KMS-11 (cell line): ENCODE measurements at regions not wholly inside any gene's neighbourhood (a gene's known extent, or its start where the extent isn't known, plus 50 kb on each side); places are given as distances from the start of the nearest gene placed in this dataset.

Source experiments
- H2AFZ ChIP-seq: fragments of 200-600 bp; sonication (generic); 2 replicates; pipeline ENCODE4 v1.6.1; 2016; ENCODE audit warnings: antibody characterized with exemption, mixed run types, low read depth
- H3K27ac ChIP-seq: fragments of 200-600 bp; sonication (generic); 2 replicates; pipeline ENCODE4 v1.6.1; 2016; ENCODE audit warnings: mild to moderate bottlenecking, mixed run types
- H3K27me3 ChIP-seq: fragments of 200-600 bp; sonication (generic); 2 replicates; pipeline ENCODE4 v1.6.1; 2017; ENCODE audit warnings: mild to moderate bottlenecking, low read depth, mixed run types, moderate library complexity; ENCODE audit not compliant: insufficient read depth
- H3K36me3 ChIP-seq: fragments of 200-600 bp; sonication (generic); 2 replicates; pipeline ENCODE4 v1.6.1; 2017; ENCODE audit warnings: mild to moderate bottlenecking, mixed run types; ENCODE audit not compliant: insufficient read depth
- H3K4me1 ChIP-seq: fragments of 200-600 bp; sonication (generic); 2 replicates; pipeline ENCODE4 v1.6.1; 2016; ENCODE audit warnings: mild to moderate bottlenecking, low read depth, mixed run types; ENCODE audit not compliant: poor library complexity, severe bottlenecking
- H3K4me2 ChIP-seq: fragments of 200-600 bp; sonication (generic); 2 replicates; pipeline ENCODE4 v1.7.0; 2016; ENCODE audit warnings: mild to moderate bottlenecking, mixed run types
- H3K4me3 ChIP-seq: fragments of 200-600 bp; sonication (generic); IDR thresholded peaks from 2 replicates; pipeline ENCODE4 v1.6.1; 2017; ENCODE audit warnings: low read depth, low read length, mixed read lengths; ENCODE audit not compliant: insufficient read depth
- H3K79me2 ChIP-seq: fragments of 200-600 bp; sonication (generic); 2 replicates; pipeline ENCODE4 v1.6.1; 2016; ENCODE audit warnings: low read depth, mixed run types; ENCODE audit not compliant: insufficient read depth
- H3K9ac ChIP-seq: fragments of 200-600 bp; sonication (generic); 2 replicates; pipeline ENCODE4 v1.6.1; 2016; ENCODE audit warnings: mild to moderate bottlenecking, mixed run types
- H4K20me1 ChIP-seq: fragments of 200-600 bp; sonication (generic); 2 replicates; pipeline ENCODE4 v1.6.1; 2016; ENCODE audit warnings: mild to moderate bottlenecking, mixed run types; ENCODE audit not compliant: insufficient read depth
- TF ChIP-seq, protein P1 (sequence below): fragments of 200-600 bp; sonication (generic); conservative IDR thresholded peaks from 2 replicates; pipeline ENCODE4 v1.6.1; 2017; ENCODE audit warnings: low read depth, mild to moderate bottlenecking, antibody characterized with exemption, low read length, moderate library complexity, mixed read lengths

DNA sequence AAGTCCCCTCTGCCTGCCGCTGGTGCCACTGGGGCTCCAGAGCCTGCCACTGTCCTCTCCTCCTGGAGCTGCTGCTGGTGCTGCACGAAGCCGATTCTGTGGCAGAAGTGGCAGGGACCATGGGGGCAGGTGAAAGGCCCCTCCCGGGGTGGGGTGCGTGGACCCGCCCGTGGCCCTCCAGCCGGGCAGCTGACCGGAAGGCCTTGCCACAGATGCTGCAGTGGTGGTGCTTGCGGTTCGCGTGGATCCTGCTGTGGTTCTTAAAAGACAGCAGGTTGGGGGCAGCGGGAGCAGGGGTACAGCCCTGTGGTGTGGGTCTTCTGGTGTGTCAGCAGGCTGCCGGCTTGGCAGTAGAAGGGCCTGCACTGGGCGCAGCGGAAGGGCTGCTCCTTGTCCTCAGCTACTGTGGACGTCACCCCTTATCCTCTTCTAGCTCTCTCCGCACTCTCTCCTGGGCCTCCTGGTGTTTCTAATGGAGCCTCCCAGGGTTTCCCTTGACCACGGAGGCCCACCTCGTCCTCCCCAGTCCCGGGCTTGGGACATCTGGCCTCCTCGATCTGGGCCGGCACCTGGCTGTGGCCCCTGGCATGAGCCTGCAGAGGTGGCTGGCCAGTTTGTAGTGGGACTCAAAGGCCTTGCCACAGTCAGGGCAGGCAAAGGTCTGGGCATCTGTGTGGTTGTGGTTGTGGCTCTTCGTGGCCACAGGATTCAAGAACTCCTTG lies 380.4 kb downstream of the OLFM4 start:
- H4K20me1 ChIP-seq, result no peaks in the 10 kb centered on the region
- TF ChIP-seq, protein P1, sequence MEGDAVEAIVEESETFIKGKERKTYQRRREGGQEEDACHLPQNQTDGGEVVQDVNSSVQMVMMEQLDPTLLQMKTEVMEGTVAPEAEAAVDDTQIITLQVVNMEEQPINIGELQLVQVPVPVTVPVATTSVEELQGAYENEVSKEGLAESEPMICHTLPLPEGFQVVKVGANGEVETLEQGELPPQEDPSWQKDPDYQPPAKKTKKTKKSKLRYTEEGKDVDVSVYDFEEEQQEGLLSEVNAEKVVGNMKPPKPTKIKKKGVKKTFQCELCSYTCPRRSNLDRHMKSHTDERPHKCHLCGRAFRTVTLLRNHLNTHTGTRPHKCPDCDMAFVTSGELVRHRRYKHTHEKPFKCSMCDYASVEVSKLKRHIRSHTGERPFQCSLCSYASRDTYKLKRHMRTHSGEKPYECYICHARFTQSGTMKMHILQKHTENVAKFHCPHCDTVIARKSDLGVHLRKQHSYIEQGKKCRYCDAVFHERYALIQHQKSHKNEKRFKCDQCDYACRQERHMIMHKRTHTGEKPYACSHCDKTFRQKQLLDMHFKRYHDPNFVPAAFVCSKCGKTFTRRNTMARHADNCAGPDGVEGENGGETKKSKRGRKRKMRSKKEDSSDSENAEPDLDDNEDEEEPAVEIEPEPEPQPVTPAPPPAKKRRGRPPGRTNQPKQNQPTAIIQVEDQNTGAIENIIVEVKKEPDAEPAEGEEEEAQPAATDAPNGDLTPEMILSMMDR, result no peak
- no peaks in the 10 kb centered on the region for H3K4me1 ChIP-seq

DNA sequence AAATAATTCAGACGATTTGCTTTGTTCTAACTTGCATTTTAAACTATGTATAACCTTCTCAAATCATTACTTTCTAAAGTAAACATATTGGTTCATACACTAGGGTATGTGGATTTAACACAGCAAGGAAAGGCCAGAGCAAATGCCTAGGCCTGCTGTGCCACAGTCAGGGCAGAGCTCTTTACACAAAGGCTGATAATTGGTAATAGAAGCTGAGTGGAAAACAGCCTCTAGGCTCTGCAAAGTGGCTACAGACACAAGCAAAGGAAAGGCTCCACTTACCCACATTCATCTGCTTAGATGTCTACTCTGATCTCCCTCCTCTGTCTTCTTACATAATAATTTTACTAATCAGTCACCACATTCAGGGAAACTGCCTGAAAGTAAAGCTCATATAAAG lies 382.9 kb downstream of the OLFM4 start:
- no peaks in the 10 kb centered on the region for H3K36me3 ChIP-seq
- H3K4me2 ChIP-seq, result no peak overlapping the region
- H3K27ac ChIP-seq, result no peak overlapping the region
- TF ChIP-seq, protein P1, result no peak
- no peaks in the 10 kb centered on the region for H4K20me1 ChIP-seq
- no peaks in the 10 kb centered on the region for H3K4me1 ChIP-seq
- H3K27me3 ChIP-seq, result no peaks in the 10 kb centered on the region
- no peak overlapping the region for H3K9ac ChIP-seq
- H3K4me3 ChIP-seq, result no peak overlapping the region
- H2AFZ ChIP-seq, result no peak overlapping the region
- no peaks in the 10 kb centered on the region for H3K79me2 ChIP-seq

More for the DNA sequence above, 380.4 kb downstream of the OLFM4 start:
- Histone ChIP-seq H3K79me2 (no peaks in the 10 kb centered on the region), H3K9ac (no peak overlapping the region), H3K36me3 (no peaks in the 10 kb centered on the region), H3K4me2 (no peak overlapping the region), H2AFZ (no peak overlapping the region), H3K27me3 (no peaks in the 10 kb centered on the region), H3K4me3 (no peak overlapping the region), H3K27ac (no peak overlapping the region)

DNA sequence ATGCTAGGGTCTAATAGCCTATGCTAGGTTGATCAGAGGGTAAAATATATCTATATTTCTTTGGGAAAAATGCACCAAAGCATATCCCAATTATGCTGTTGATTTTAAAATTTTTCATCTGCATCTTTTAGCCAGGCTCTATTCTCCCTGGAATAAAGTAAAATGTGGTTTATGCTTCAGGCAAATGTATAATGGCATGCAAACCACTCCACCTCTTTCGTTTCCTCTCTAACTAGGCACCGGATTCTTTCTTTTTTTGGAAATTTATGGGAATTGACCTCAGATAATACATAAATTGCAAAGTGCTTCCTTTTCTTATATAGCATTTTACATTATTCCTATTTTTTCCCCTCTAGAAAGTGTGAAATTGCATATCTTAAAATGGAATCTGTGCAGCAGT lies 386.5 kb downstream of the OLFM4 start:
- Histone ChIP-seq H4K20me1 (no peaks in the 10 kb centered on the region), H3K79me2 (no peaks in the 10 kb centered on the region), H3K4me2 (no peak overlapping the region), H3K27me3 (no peaks in the 10 kb centered on the region), H3K27ac (no peak overlapping the region), H2AFZ (no peak overlapping the region), H3K4me3 (no peak overlapping the region), H3K9ac (no peak overlapping the region), H3K36me3 (no peaks in the 10 kb centered on the region), H3K4me1 (no peaks in the 10 kb centered on the region)
- TF ChIP-seq, protein P1, result no peak

DNA sequence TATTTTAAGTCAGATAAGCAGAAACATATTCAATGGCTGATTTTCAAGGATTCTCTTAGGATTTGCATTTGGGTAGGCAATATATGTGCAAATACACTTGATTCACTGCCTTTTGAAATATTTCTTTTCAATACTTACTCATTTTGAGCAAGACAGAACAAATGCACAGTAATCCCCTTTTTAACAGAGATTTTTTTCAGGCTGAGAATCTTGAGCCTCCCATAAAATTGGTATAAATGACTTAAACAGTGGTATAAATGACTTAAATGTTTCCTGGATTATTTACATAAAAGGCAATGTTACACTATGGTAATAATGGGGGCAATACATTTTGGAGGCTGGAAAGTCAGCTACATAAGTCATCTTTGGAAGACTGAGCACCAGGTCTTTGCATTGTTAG lies 389.0 kb downstream of the OLFM4 start:
- Histone ChIP-seq H4K20me1 (no peaks in the 10 kb centered on the region), H3K27me3 (no peaks in the 10 kb centered on the region), H2AFZ (no peak overlapping the region), H3K4me1 (no peaks in the 10 kb centered on the region), H3K36me3 (no peaks in the 10 kb centered on the region), H3K4me2 (no peak overlapping the region), H3K4me3 (no peak overlapping the region), H3K79me2 (no peaks in the 10 kb centered on the region), H3K9ac (no peak overlapping the region), H3K27ac (no peak overlapping the region)
- TF ChIP-seq, protein P1, result no peak
